Middle frontal gyrus (tissue), 1 donor: ENCODE measurements at regions not wholly inside any gene's neighbourhood (a gene's known extent, or its start where the extent isn't known, plus 50 kb on each side); places are given as distances from the start of the nearest gene placed in this dataset.

Source experiments
- DNase-seq: peaks from one replicate; pipeline ENCODE4 v3.0.0-alpha.2; 2015; ENCODE audit warnings: low spot score; ENCODE audit errors: extremely low spot score

DNA sequence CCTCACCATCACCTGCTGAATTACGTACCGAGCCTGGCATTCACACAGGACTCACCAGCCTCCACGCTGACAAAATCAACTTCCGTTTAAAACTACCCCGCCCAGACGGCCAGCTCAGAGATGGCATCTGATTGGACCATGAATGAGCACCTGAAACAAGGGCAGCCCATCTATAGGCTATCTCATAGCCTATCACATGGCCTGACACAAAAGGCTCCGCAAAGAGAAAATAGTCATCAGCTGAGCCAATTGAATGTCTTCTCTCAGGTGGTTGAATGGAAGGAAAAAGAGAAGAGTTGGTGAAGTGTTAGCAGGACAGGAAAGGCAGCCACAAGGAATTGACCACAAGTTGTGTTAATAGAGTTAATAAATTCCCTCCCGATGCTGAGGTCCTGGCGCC, 50.6 kb upstream of the ZC3H12A start:
- no peak for DNase-seq

DNA sequence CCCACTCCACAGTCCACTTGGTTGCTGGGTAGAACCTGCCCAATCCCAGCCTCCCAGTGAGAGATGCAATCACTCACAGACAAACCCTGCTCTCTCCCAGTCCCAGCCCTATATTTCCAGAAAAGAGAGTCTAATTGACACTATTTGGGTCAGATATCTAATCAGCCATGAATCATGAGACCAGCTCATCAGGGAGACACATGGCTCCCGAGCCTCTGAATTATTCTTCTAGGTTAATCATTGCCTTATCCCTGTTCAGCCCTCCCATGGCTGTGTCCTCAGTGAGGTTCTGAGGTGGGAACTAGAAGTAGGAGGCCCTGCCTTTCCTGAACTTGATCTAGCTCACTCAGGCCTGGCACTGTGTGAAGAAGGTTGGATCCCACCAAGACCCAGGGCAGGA, 49.9 kb upstream of the ZC3H12A start:
- no peak for DNase-seq
